Ascending aorta (tissue), 2 donors: ENCODE measurements at regions not wholly inside any gene's neighbourhood (a gene's known extent, or its start where the extent isn't known, plus 50 kb on each side); places are given as distances from the start of the nearest gene placed in this dataset.

Source experiments
- DNase-seq, 2 donors: peaks; one replicate each; pipeline ENCODE4 v3.0.0-alpha.2; 2019; ENCODE audit warnings: low spot score in 2 of 2
- H3K27ac ChIP-seq, 2 donors: fragments of 200-600 bp; sonication (generic); one replicate each; pipeline ENCODE4 v1.5.1; 2016 to 2017; ENCODE audit warnings: mild to moderate bottlenecking in 1 of 2
- H3K27me3 ChIP-seq: fragments of 200-600 bp; sonication (generic); one replicate; pipeline ENCODE4 v1.5.1; 2017
- H3K36me3 ChIP-seq, 2 donors: fragments of 200-600 bp; sonication (generic); one replicate each; pipeline ENCODE4 v1.5.1; 2016
- H3K4me1 ChIP-seq, 2 donors: fragments of 200-600 bp; sonication (generic); one replicate each; pipeline ENCODE4 v1.5.1; 2016 to 2017; ENCODE audit warnings: mild to moderate bottlenecking in 1 of 2
- H3K4me3 ChIP-seq, 2 donors: fragments of 200-600 bp; sonication (generic); one replicate each; pipeline ENCODE4 v1.5.1; 2016 to 2017; ENCODE audit warnings: mild to moderate bottlenecking in 1 of 2
- H3K9me3 ChIP-seq, 2 donors: fragments of 200-600 bp; sonication (generic); one replicate each; pipeline ENCODE4 v1.5.1; 2016
- CTCF ChIP-seq, 3 experiments: fragments of 200-600 bp in 2 of 3; fragments of 450-650 bp in 1 of 3; sonication (generic) in 2 of 3; IDR thresholded peaks; one replicate each; pipeline ENCODE4 v1.5.1; 2016 to 2019; ENCODE audit warnings: antibody characterized with exemption in 3 of 3, mild to moderate bottlenecking in 1 of 3, moderate library complexity in 1 of 3
- intact Hi-C: fragments of 100-400 bp; cut with DNase I; formaldehyde crosslinking; loops from one replicate; pipeline ENCODE4 v1.15.1; 2023

DNA sequence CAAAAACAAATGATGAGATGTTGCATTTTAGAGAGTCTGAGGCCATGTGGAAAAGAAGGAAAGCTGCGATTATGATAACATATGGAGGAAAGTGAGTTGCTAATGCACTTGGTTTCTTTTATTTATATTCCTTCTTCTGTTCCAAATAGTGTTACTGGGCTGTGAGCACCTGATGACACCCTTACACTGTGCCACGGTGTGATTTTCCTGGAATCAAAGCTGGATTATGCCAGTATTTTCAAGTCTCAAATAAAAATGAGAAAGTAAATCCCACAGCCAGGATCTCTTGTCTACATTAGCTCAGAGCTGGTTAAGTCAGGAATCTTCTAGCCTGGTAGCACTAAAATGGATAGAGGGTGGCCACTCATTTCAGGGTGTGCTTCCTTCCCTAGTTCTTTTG lies 670.8 kb downstream of the TDRD15 start:
- no peak for TF ChIP-seq CTCF (IDR thresholded peaks at IDR 0.05)
- intact Hi-C loops, result no loop called here
- no peak overlapping the region for H3K27ac ChIP-seq
- no peak overlapping the region for H3K4me3 ChIP-seq
- H3K9me3 ChIP-seq, result no peaks in the 10 kb centered on the region
- H3K27me3 ChIP-seq, result no peaks in the 10 kb centered on the region
- H3K4me1 ChIP-seq, result peaks cover 0 to 7% of the 10 kb centered on the region in 2 donors
- DNase-seq, result no peak
- no peaks in the 10 kb centered on the region for H3K36me3 ChIP-seq

DNA sequence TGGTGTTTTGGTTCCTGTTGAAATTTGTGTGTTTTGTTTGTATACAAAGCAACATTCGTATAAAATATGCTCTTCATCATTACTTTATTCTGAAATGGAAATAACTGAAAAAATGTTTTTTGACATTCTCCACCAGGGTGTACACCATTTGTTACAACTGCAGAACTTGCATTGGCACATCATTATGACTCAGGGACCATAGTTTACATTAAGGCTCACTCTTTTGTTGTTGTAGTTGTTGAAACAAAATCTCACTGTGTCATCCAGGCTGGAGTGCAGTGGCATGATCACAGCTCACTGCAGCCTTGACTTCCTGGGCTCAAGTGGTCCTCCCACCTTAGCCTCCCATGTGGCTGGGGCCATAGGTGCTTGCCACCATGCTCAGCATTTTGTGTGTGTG lies 676.6 kb downstream of the TDRD15 start:
- intact Hi-C loops, result no loop called here
- no peaks in the 10 kb centered on the region for H3K36me3 ChIP-seq
- no peak for DNase-seq
- H3K4me1 ChIP-seq, result peaks cover 0 to 12% of the 10 kb centered on the region in 2 donors
- no peak overlapping the region for H3K27ac ChIP-seq
- H3K27me3 ChIP-seq, result no peaks in the 10 kb centered on the region
- TF ChIP-seq CTCF (IDR thresholded peaks at IDR 0.05), result no peak
- no peak overlapping the region for H3K4me3 ChIP-seq
- no peaks in the 10 kb centered on the region for H3K9me3 ChIP-seq

GRCh38 chr2:21803550-21803949 lies 679.8 kb downstream of the TDRD15 start:
- Histone ChIP-seq H3K27me3 (no peaks in the 10 kb centered on the region), H3K9me3 (no peaks in the 10 kb centered on the region), H3K4me3 (no peak overlapping the region), H3K27ac (no peak overlapping the region), H3K4me1 (peaks cover 0 to 10% of the 10 kb centered on the region in 2 donors), H3K36me3 (no peaks in the 10 kb centered on the region)
- no peak for TF ChIP-seq CTCF (IDR thresholded peaks at IDR 0.05)
- intact Hi-C loops, result no loop called here
- DNase-seq, result no peak

DNA sequence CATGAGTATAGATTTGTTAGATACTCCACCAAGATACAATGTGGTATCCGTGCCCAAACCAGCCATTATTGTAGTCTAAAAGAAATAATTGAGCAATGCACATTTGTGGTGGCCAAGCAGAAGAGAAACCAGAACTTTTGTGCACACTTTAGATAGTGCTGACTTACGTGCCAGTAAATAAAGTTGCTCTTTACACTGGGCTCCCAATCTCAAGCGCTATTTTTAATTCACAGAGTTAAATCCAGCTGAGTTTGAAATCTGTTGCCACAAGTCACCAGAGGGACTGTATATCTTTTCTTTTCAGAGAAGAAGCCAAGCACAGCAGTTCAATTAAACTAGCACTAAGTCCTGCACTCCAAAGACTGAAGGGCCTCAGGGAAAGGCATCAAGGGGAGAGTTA lies 680.4 kb downstream of the TDRD15 start:
- Histone ChIP-seq H3K4me1 (peaks cover 0 to 10% of the 10 kb centered on the region in 2 donors), H3K9me3 (no peaks in the 10 kb centered on the region), H3K4me3 (no peak overlapping the region), H3K27me3 (no peaks in the 10 kb centered on the region), H3K36me3 (no peaks in the 10 kb centered on the region), H3K27ac (no peak overlapping the region)
- no peak for DNase-seq
- TF ChIP-seq CTCF (IDR thresholded peaks at IDR 0.05), result no peak
- intact Hi-C loops, result no loop called here

- Histone ChIP-seq H3K4me1 (no peaks in the 10 kb centered on the region), H3K36me3 (no peaks in the 10 kb centered on the region), H3K27ac (no peak overlapping the region), H3K9me3 (no peaks in the 10 kb centered on the region), H3K4me3 (no peak overlapping the region), H3K27me3 (no peaks in the 10 kb centered on the region)
- intact Hi-C loops, result no loop called here
- no peak for TF ChIP-seq CTCF (IDR thresholded peaks at IDR 0.05)
- no peak for DNase-seq
These were observed 687.8 kb downstream of the TDRD15 start for GRCh38 chr2:21811541-21811940.

DNA sequence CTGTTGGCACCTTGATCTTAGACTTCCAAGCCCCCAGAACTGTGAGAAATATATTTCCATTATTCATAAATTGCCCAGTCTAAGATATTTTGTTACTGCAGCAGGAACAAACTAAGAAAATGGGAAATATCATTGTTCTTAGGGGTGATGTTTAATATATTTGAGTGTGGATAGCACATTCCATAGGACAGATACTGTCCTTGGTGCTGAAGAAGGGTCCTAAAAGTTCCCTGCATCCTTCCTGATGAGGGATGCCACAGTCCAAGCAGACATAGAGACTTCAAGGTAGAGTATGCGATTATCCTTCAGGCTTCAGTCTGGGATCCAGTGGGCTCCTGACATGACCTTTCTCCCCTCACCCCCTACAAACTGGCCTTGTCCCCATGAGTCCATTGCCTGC lies 689.0 kb downstream of the TDRD15 start:
- H3K4me3 ChIP-seq, result no peak overlapping the region
- no peaks in the 10 kb centered on the region for H3K9me3 ChIP-seq
- H3K4me1 ChIP-seq, result no peaks in the 10 kb centered on the region
- DNase-seq, result no peak
- H3K27me3 ChIP-seq, result no peaks in the 10 kb centered on the region
- H3K27ac ChIP-seq, result no peak overlapping the region
- H3K36me3 ChIP-seq, result no peaks in the 10 kb centered on the region
- intact Hi-C loops, result no loop called here
- TF ChIP-seq CTCF (IDR thresholded peaks at IDR 0.05), result no peak
